Activated CD8-positive, alpha-beta T cell treated with anti-CD3 and anti-CD28 coated beads for 36 hours (primary cell): ENCODE measurements at regions not wholly inside any gene's neighbourhood (a gene's known extent, or its start where the extent isn't known, plus 50 kb on each side); places are given as distances from the start of the nearest gene placed in this dataset.
"Not testable (repeated sequence)": the region's sequence is repeated elsewhere in the genome, so short reads cannot be mapped to it uniquely, and the experiment has no call there.

Experiments used
- ATAC-seq: fragments of 200-7000 bp; cut with Tn5 transposase; one replicate; pipeline ENCODE4 v1.10.0; 2021; ENCODE audit warnings: mild to moderate bottlenecking, moderate library complexity
- CTCF ChIA-PET: fragments of 350-600 bp; sonication (Branson Sonifier 250); formaldehyde crosslinking; loops from one replicate; lab custom pipeline; 2021; ENCODE audit warnings: antibody characterized with exemption; lab: Charles Lee
- POLR2A ChIA-PET: fragments of 350-600 bp; sonication (Branson Sonifier 250); formaldehyde crosslinking; loops from one replicate; lab custom pipeline; 2021; ENCODE audit warnings: antibody characterized with exemption; lab: Charles Lee
- DNase-seq: peaks from one replicate; pipeline ENCODE4 v3.0.0-alpha.2; 2020
- H3K27ac Mint-ChIP-seq: one replicate; pipeline ENCODE4 v1.8.0; 2021; ENCODE audit warnings: mild to moderate bottlenecking, mixed read lengths
- H3K27me3 Mint-ChIP-seq: one replicate; pipeline ENCODE4 v1.8.0; 2021; ENCODE audit warnings: mixed read lengths
- H3K36me3 Mint-ChIP-seq: one replicate; pipeline ENCODE4 v1.8.0; 2021; ENCODE audit warnings: low read depth, mixed read lengths
- H3K4me1 Mint-ChIP-seq: one replicate; pipeline ENCODE4 v1.8.0; 2021; ENCODE audit warnings: low read depth, mixed read lengths
- H3K4me3 Mint-ChIP-seq: one replicate; pipeline ENCODE4 v1.8.0; 2021; ENCODE audit warnings: mild to moderate bottlenecking, moderate library complexity, mixed read lengths
- H3K9me3 Mint-ChIP-seq: one replicate; pipeline ENCODE4 v1.8.0; 2021; ENCODE audit warnings: mixed read lengths
- intact Hi-C: fragments of 100-400 bp; cut with micrococcal nuclease; formaldehyde crosslinking; loops from one replicate; pipeline ENCODE4 v1.10.0; 2022
- TF ChIP-seq, protein P1 (sequence below): fragments of 200-600 bp; IDR thresholded peaks from one replicate; pipeline ENCODE4 v1.8.0; 2022; ENCODE audit warnings: antibody characterized with exemption, mild to moderate bottlenecking

DNA sequence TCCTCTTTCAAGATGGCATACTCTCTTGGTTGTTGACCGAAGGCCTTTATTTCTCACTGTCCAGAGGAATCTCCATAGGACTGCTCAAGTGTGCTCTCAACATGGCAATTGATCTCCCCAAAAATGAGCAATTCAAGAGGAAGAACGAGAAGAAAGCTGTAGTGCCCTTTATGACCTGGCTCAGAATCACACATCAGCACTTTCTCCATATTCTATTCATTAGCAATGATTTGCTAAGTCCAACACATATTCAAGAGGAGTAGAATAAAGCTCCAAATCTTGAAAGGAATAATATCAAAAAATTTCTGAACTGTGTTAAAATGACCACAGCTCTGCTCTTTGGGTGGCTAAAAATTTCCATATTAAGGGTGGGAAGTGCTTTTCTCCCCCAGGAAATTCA, 151.6 kb upstream of the SYNPR start:
- DNase-seq, result no peak
- Mint-ChIP-seq H3K9me3 (no peaks in the 10 kb centered on the region), H3K4me3 (no peak overlapping the region), H3K36me3 (no peaks in the 10 kb centered on the region), H3K4me1 (no peaks in the 10 kb centered on the region), H3K27ac (no peak overlapping the region), H3K27me3 (no peaks in the 10 kb centered on the region)
- intact Hi-C loops, result no loop called here
- CTCF ChIA-PET, result no interaction called here
- POLR2A ChIA-PET, result no interaction called here
- TF ChIP-seq, protein P1, sequence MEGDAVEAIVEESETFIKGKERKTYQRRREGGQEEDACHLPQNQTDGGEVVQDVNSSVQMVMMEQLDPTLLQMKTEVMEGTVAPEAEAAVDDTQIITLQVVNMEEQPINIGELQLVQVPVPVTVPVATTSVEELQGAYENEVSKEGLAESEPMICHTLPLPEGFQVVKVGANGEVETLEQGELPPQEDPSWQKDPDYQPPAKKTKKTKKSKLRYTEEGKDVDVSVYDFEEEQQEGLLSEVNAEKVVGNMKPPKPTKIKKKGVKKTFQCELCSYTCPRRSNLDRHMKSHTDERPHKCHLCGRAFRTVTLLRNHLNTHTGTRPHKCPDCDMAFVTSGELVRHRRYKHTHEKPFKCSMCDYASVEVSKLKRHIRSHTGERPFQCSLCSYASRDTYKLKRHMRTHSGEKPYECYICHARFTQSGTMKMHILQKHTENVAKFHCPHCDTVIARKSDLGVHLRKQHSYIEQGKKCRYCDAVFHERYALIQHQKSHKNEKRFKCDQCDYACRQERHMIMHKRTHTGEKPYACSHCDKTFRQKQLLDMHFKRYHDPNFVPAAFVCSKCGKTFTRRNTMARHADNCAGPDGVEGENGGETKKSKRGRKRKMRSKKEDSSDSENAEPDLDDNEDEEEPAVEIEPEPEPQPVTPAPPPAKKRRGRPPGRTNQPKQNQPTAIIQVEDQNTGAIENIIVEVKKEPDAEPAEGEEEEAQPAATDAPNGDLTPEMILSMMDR, result no peak
- ATAC-seq, result no peak

DNA sequence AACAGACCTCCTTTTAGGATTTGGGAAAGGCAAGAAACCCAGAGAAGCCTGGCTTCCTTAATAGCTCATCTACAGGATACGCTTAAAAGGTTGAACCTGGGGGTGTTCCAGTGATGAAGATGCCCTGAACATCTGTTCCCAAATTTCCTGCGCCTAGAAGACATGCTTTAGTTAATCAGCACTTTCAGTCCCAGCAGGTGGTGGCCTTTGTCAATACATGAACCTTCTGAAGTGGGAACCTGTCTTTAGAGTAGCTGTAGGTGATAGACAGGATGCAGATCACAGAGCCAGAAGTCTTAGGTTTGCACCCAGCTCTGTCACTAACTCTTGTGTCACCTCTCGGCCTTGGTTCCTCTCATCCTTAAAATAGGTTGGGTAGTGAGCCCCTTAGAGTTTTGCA, 149.7 kb upstream of the SYNPR start:
- Mint-ChIP-seq H3K27me3 (no peaks in the 10 kb centered on the region), H3K4me1 (no peaks in the 10 kb centered on the region), H3K4me3 (no peak overlapping the region), H3K9me3 (no peaks in the 10 kb centered on the region), H3K36me3 (no peaks in the 10 kb centered on the region), H3K27ac (no peak overlapping the region)
- CTCF ChIA-PET, result no interaction called here
- POLR2A ChIA-PET, result no interaction called here
- TF ChIP-seq, protein P1, result no peak
- no peak for ATAC-seq
- no peak for DNase-seq
- intact Hi-C loops, result no loop called here

DNA sequence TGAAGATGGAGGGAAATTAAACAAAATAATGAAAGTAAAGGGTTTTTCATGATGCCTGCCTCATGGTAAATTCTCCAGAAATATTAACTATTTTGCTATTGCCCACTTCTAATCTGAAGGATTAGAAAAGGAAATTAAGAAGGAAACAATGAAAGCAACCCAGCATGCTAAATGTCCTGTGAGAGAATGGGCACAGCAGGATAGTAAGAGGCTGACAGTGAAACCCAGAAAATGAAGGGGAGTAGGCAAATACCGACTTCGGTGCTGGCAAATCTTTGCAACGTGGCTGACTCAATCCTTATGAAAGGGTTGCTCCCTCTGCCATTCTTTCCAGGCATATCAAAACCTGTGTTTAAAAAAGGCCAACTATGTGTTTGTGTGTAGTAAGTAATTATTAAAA, 147.5 kb upstream of the SYNPR start:
- intact Hi-C loops, result no loop called here
- Mint-ChIP-seq H3K27me3 (no peaks in the 10 kb centered on the region), H3K9me3 (peaks cover 2% of the 10 kb centered on the region), H3K4me1 (no peaks in the 10 kb centered on the region), H3K27ac (no peak overlapping the region), H3K36me3 (no peaks in the 10 kb centered on the region), H3K4me3 (no peak overlapping the region)
- TF ChIP-seq, protein P1, result no peak
- DNase-seq, result no peak
- ChIA-PET CTCF (no interaction called here), POLR2A (no interaction called here)
- ATAC-seq, result no peak

DNA sequence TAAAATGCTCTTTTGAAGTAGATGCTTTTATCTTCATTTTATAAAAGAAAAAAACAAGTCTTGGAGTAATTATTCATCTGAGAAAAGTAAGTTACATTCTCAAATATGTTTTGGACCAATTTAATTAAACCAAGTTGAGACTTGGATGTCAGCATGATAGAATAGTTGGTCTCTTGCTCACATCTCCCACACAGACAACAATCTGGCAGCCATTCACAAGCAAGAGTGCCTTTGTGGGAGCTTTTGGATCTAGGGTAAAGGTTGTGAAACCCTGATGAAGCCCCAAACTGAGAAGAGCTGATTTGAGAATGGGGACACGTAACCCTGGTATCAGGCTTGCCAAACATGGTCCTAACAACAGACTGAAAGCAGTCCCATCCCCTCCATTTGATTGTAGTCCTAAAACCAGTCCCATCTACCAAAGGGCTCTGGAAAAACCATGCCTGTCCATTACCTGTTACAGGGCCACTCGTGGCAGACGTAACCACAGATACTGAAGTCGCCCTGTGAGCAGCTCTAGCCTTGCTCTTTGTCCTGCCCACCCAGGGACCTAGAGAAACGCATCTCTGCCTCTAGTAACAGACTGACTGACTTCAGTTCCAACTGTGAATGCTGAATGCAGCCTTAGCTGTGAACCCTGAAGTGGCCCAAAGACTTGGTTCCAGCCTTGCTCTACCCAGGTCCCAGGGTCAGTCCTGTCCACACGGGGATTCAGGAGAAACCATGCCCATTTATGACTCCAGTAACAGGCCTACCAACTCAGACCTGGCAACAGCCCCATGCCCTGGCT, 145.5 kb upstream of the SYNPR start:
- DNase-seq (no peak), ATAC-seq (no peak)
- H3K27me3 Mint-ChIP-seq, result no peaks in the 10 kb centered on the region
- intact Hi-C loops, result no loop called here
- H3K4me1 Mint-ChIP-seq, result no peaks in the 10 kb centered on the region
- CTCF ChIA-PET, result no interaction called here
- TF ChIP-seq, protein P1, result no peak
- no peaks in the 10 kb centered on the region for H3K36me3 Mint-ChIP-seq
- peaks cover 5% of the 10 kb centered on the region for H3K9me3 Mint-ChIP-seq
- no peak overlapping the region for H3K4me3 Mint-ChIP-seq
- H3K27ac Mint-ChIP-seq, result no peak overlapping the region
- POLR2A ChIA-PET, result no interaction called here

DNA sequence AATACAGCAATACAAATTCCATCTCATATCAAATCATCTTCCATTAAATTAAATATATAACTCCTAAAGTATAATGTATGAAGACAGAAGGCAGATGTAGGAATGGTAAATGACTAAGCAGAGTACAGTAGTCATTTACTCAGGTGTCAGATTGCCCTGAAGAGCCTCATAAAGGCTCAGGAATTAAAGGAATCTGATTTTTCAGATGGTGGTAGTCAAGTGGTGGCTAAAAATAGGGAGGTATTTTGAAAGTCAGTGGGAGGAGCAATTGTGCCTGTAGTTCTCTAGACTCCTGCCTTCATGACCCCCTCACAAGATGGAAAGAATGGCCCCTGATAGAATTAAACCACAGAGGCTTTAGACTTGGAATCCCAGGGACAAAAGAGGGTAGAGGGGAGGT, 142.7 kb upstream of the SYNPR start:
- Mint-ChIP-seq H3K4me1 (no peaks in the 10 kb centered on the region), H3K36me3 (no peaks in the 10 kb centered on the region), H3K4me3 (no peak overlapping the region), H3K27me3 (no peaks in the 10 kb centered on the region), H3K9me3 (peaks cover 5% of the 10 kb centered on the region), H3K27ac (no peak overlapping the region)
- intact Hi-C loops, result no loop called here
- ChIA-PET CTCF (no interaction called here), POLR2A (no interaction called here)
- ATAC-seq, result no peak
- TF ChIP-seq, protein P1, result no peak
- DNase-seq, result no peak

DNA sequence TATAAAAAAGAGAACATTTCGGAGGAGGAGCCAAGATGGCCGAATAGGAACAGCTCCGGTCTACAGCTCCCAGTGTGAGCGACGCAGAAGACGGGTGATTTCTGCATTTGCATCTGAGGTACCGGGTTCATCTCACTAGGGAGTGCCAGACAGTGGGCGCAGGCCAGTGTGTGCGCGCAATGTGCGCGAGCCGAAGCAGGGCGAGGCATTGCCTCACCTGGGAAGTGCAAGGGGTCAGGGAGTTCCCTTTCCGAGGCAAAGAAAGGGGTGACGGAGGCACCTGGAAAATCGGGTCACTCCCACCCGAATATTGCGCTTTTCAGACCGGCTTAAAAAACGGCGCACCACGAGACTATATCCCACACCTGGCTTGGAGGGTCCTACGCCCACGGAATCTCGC, 141.9 kb upstream of the SYNPR start:
- H3K27ac Mint-ChIP-seq, intact Hi-C loops, H3K4me1 Mint-ChIP-seq, H3K9me3 Mint-ChIP-seq, H3K4me3 Mint-ChIP-seq, CTCF ChIA-PET, H3K36me3 Mint-ChIP-seq, ATAC-seq, DNase-seq, H3K27me3 Mint-ChIP-seq, POLR2A ChIA-PET: not testable (repeated sequence)
